ENCODE measurements at regions not wholly inside any gene's neighbourhood (a gene's known extent, or its start where the extent isn't known, plus 50 kb on each side); places are given as distances from the start of the nearest gene placed in this dataset.

DNA sequence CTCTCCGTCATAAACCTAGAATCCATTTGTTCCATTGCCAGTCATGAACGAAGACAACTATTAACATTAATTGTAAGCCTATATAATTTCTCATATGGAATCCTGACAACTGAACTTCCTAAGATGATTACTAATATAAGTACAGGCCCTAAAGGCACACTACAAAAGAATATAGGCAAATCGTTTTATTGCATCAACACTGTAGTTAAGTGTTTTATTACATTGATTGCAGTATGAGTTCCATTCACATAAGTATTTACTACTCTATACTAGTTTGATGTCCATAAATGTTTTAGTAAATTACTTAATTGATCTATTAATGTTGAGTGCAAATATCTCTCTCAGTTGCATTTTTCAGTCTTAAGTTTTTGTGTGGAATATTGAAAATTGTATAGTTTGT lies 113.1 kb upstream of the SEMA3C start:
- TF ChIP-seq, protein P1, sequence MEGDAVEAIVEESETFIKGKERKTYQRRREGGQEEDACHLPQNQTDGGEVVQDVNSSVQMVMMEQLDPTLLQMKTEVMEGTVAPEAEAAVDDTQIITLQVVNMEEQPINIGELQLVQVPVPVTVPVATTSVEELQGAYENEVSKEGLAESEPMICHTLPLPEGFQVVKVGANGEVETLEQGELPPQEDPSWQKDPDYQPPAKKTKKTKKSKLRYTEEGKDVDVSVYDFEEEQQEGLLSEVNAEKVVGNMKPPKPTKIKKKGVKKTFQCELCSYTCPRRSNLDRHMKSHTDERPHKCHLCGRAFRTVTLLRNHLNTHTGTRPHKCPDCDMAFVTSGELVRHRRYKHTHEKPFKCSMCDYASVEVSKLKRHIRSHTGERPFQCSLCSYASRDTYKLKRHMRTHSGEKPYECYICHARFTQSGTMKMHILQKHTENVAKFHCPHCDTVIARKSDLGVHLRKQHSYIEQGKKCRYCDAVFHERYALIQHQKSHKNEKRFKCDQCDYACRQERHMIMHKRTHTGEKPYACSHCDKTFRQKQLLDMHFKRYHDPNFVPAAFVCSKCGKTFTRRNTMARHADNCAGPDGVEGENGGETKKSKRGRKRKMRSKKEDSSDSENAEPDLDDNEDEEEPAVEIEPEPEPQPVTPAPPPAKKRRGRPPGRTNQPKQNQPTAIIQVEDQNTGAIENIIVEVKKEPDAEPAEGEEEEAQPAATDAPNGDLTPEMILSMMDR (IDR thresholded peaks at IDR 0.05; ENCODE audit: insufficient read depth, low read depth, low read length, missing control alignments): no peak
- no peak for DNase-seq (ENCODE audit: low read depth)
- no peak overlapping the region for H3K4me3 ChIP-seq (ENCODE audit: low read depth, low read length)

DNA sequence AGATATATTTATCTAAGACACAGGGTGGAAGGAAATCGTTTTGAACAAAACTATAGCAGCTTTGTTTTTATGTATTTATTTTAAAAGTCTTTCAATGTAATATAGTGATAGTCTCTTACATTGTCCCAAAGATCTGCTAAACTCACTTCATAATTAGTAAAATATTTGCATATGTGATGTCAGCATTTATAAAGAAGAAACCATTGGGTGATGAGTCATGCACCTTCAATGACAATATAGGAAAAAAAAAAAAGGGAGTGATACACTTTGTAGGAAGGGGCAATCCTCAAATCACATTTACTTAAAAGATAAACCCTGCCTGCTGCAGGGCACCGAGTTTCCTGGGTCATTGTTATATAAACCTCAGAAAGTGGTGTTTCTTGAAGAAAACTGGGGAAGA lies 112.4 kb upstream of the SEMA3C start:
- no peak overlapping the region for H3K4me3 ChIP-seq (ENCODE audit: low read depth, low read length)
- TF ChIP-seq, protein P1 (IDR thresholded peaks at IDR 0.05; ENCODE audit: insufficient read depth, low read depth, low read length, missing control alignments): no peak
- DNase-seq (ENCODE audit: low read depth): no peak

DNA sequence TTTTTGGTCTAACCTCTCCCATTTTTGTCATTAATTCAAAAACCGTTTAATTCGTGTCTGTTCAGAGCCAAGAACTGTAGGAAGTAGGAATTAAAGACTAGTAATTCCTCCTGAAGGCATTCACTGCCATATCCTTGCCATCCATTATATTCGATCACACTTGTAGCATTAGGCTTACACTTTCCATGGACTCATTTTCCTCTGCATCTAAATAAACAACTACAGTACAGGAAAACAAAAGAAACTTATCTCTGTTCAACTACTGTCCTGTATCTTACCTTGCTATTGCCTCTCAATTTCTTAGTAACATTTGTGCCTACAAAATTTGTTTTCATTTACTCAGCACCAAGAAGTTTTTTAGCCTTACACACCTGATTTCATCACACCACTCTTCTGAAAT lies 111.6 kb upstream of the SEMA3C start:
- DNase-seq (ENCODE audit: low read depth): no peak
- TF ChIP-seq, protein P1 (IDR thresholded peaks at IDR 0.05; ENCODE audit: insufficient read depth, low read depth, low read length, missing control alignments): no peak
- H3K4me3 ChIP-seq (ENCODE audit: low read depth, low read length): no peak overlapping the region

DNA sequence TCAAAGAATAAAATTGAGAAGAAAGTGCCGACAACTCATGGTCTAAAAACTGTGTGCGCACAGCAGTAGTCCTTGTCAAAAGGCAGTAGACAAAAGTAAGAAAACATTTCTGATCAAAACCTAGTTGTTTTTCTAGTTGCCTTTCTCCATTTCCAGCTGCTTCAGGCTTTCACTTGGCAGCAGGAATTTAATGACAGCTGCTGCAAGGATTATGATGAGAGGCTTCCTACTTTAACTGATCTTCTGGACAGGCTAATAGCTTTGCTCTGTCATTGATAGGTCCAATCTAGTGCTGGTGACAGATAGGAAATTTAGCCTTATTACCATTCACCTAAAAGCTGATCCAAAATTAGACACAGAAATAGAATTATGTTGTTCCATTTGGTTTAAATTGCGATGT lies 110.7 kb upstream of the SEMA3C start:
- no peak for DNase-seq (ENCODE audit: low read depth)
- TF ChIP-seq, protein P1 (IDR thresholded peaks at IDR 0.05; ENCODE audit: insufficient read depth, low read depth, low read length, missing control alignments): no peak
- H3K4me3 ChIP-seq (ENCODE audit: low read depth, low read length): no peak overlapping the region

DNA sequence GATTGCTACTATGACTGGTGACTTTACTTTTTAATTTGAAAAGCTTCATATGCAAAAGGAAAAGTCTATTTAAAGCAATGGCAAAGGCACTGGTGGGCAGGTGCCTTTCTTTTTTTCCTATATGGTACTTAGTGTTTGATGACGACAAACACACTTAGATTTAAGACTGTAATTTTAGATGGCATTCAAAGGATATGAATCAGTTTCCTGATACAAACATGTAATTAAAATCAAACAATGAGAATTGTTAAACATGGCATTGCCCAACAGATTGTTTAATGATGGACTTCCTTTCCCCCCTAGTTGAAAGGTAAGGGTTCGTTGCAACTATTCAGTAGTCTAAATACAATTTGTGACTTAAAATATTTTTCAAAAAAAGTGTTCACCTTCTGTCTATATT lies 106.5 kb upstream of the SEMA3C start:
- H3K4me3 ChIP-seq (ENCODE audit: low read depth, low read length): no peak overlapping the region
- no peak for DNase-seq (ENCODE audit: low read depth)
- TF ChIP-seq, protein P1 (IDR thresholded peaks at IDR 0.05; ENCODE audit: insufficient read depth, low read depth, low read length, missing control alignments): no peak

DNA sequence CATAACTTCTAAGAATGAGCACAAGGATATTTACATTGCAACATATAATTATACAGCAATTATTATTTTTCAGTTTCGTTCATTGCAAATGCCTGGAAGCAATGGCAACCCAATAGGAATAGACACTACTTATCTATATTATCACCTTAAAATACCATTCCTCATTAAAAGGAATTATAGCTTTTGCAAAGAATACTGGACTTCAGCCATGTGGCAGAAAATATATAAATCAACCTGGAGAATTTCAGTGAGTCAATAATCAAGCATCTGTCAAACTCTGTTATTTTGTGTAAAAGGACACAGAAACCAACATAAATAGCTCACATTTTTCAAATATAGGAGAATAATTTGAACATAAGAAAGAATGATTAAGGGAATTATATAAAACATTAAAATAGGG lies 96.1 kb upstream of the SEMA3C start:
- TF ChIP-seq, protein P1 (IDR thresholded peaks at IDR 0.05; ENCODE audit: insufficient read depth, low read depth, low read length, missing control alignments): no peak
- no peak overlapping the region for H3K4me3 ChIP-seq (ENCODE audit: low read depth, low read length)
- no peak for DNase-seq (ENCODE audit: low read depth)

DNA sequence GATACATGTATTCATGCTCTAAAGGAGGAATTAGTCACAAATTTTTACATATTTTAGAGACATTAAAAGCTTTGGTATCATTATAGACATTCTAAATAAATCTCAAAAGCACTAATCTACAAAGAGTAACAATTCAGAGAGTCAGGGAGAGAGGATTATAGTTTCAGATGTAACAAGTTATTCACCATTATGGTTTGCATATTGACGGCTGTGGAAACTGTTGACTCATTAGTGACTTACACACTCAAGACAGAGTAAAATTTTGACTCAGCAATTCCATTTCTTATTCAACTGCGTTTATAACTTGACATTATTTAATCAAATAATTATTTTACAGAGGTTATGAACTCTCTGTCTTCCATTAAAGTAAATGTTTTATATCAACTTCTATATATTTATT lies 95.4 kb upstream of the SEMA3C start:
- H3K4me3 ChIP-seq (ENCODE audit: low read depth, low read length): no peak overlapping the region
- DNase-seq (ENCODE audit: low read depth): no peak
- TF ChIP-seq, protein P1 (IDR thresholded peaks at IDR 0.05; ENCODE audit: insufficient read depth, low read depth, low read length, missing control alignments): no peak
